HG03175 (cell line): ENCODE measurements at regions not wholly inside any gene's neighbourhood (a gene's known extent, or its start where the extent isn't known, plus 50 kb on each side); places are given as distances from the start of the nearest gene placed in this dataset.
"Not testable (repeated sequence)": the region's sequence is repeated elsewhere in the genome, so short reads cannot be mapped to it uniquely, and the experiment has no call there.

Source experiments
- ATAC-seq: cut with Tn5 transposase; IDR thresholded peaks from one replicate; pipeline ENCODE4 v1.9.1; 2021; ENCODE audit warnings: mild to moderate bottlenecking, moderate library complexity; ENCODE audit not compliant: unreplicated experiment

DNA sequence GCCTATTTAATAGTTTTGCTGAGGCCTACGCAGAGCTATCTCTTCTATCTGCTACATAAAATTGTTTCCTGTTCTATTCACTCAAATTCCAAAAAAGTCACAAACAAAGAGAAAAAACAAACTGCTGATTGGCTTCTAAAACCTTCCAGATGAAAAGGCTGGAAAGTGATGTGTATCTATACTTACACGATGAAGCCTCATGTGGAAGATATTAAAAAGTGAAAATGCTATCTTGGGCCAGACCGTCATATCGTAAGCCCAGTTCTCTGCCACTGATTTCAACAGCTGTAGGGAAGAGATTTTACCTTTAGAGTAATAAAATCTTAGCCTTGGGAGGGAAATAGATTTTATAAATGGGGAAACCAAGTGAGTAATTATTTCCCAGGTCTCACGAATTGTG, 394.8 kb downstream of the KIF20B start:
- ATAC-seq = no peak

DNA sequence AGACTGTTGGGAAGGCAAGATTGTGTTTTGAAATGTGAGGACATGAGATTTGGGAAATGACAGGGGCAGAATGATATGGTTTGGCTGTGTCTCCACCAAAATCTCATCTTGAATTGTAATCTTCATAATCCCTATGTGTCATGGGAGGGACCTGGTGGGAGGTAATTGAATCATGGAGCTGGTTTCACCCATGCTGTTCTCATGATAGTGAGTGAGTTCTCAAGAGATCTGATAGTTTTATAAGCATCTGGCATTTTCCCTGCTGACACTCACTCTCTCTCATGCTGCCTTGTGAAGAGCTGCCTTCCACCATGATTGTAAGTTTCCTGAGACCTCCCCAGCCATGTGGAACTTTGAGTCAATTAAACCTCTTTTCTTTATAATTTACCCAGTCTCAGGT, 406.2 kb downstream of the KIF20B start:
- not testable (repeated sequence) for ATAC-seq

DNA sequence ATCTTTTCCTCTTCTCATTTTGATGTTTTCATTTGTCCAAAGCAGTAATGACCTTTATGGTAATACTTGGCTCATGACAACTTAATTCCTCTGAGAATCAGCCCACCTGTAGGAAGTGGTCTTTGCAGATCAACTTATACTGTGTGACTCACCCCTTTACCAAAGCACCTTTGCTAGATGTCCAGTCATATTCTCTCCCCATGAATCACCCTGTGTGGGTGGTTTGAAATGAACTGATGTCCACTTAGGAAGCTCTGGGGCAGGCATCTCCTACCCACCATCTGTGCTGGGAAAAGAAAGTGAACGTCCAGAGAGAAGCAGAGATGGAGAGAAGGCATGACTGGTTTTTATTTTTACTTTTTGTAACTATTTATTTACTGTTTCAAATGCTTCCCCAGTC, 410.3 kb downstream of the KIF20B start:
- no peak for ATAC-seq

DNA sequence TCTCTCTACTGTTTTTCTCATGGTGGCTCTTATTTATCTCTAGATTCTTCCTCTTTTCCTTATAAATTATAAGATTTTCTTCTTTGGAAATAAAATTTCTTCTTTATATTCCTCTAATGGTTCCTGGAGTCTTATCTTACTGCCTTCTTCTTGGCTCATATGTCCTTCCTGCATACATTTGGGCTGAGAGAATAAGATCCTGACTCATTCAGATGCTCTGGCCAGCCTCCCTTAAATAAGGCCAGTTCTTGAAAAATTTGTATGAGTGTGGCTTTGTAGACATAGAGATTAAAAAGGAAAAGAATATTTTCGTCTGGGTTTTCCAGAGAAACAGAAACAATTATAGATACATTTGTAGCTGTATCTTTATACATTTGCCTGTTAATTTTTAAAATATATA, 411.3 kb downstream of the KIF20B start:
- ATAC-seq = no peak

GRCh38 chr10:90118567-90118966, 417.2 kb downstream of the KIF20B start:
- ATAC-seq = not testable (repeated sequence)

GRCh38 chr10:90119631-90120280, 418.4 kb downstream of the KIF20B start:
- not testable (repeated sequence) for ATAC-seq

GRCh38 chr10:90125456-90126255, 424.3 kb downstream of the KIF20B start:
- ATAC-seq = no peak

DNA sequence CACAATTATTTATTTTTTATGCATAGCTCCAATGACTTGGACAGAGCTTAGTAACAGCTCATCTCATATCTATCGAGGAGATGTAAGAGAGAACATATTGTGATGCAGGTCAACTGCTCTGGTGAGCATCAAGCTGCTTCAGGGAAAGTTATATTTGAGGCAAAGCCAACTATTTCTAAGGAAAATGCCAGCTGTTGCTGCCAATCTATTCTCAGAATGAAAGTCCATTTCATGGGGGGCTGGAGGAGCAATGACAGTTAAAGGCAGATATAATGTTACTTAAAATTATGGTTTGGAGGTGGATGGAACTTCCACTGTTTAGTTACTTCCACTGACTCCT, 424.8 kb downstream of the KIF20B start:
- ATAC-seq = no peak

GRCh38 chr10:90130321-90131086, 429.1 kb downstream of the KIF20B start:
- no peak for ATAC-seq

DNA sequence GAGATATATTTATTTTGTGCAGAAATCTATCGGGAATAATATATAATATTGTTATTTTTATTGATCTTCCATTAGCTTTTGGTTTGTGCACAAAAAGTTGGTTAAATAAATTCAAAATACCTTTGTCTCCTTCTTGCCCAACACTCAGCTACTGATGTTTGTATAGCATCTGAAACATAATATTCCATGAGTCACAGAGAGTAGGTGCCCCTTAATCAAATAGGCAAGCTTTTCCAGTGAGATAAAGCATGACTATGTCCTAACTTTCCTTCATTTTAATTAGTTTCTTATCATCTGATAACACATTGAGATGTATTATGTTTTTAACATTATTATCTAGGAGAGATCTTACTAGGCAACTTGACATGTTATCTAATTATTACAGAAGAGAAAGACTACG, 432.2 kb downstream of the KIF20B start:
- no peak for ATAC-seq

- ATAC-seq = no peak
Measured at GRCh38 chr10:90136731-90137316, 435.4 kb downstream of the KIF20B start.

- no peak for ATAC-seq
Measured at GRCh38 chr10:90138844-90139243, 437.5 kb downstream of the KIF20B start.

DNA sequence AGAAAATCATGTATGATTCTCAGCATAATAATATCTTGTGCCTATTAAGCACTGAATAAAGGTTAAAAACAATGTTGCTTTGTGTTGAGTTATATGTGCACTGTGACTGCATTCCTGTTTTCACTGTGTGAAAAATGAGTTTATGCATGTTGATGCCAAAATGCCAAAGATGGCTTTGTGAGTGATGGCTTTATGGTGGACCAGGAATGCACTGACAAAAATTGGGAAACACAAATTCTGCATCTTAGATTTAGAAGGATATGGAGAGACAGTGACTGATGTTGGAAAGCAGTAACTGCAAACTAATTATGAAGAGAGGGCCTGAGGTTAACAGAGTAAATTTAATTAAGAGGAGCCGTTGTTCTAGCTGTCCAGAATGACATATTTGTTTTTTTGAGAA, 440.4 kb downstream of the KIF20B start:
- ATAC-seq = no peak

- no peak for ATAC-seq
Measured at GRCh38 chr10:90143937-90144336, 442.5 kb downstream of the KIF20B start.

DNA sequence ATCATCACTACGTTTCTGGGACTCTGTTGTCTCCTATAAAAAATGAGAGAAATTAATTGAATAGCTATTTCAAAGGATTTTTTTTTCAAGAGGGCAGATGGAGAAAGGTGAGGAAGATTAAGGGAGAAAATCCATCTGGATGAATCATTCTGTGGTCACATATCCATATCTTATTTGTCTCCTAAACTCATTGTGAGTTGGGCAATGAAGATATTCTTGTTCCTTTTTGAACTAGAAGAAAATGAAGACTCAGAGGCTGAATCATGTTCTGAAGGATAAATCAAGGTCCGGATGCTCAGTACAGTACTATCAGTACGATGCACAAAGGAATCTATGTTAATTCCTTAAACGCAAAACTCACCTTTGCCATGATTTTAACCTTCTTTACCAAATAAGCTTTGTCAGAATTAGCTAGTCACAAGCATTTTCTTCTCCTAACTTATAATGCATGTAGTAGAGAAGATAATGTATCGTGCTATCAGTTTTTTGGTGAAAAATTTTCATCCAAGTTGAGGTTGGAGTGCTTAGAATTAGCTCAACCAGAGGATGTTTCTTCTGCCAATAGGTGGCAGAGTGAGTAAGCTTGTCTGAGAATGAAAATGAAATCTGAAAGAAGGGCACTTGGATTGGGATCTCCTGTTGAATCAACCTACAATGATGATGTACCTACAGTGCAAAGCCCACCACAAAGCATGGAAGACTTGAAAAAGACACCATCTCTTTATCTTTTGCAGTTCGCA, 446.9 kb downstream of the KIF20B start:
- ATAC-seq = no peak

- no peak for ATAC-seq
Measured at GRCh38 chr10:90149563-90149962, 448.2 kb downstream of the KIF20B start.

DNA sequence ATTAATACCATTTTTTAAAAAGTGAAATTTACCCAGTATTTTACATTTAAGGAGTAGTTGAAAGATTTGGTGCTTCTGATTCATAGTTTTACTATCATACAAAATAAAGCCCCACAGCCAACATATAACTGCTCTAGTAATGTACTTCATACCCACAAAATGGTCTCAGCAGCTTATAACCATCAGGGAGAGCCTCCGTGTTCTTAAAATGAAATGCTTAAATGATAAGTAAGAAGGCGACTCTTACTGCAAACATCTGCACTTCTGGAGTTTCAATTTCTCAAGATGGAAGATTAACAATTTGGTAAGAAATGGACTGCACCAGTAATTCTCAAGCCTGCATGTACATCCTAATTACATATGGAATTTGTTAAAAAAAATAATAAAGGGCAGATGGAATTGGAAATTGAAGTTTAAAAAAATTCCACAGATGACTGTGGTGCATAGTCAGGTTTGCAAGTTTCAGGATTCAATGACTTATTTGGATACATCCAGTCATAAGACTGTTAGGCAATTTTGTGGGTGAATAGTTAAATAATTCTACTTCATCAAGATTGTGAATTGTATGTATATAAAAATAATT, 461.0 kb downstream of the KIF20B start:
- ATAC-seq = no peak

DNA sequence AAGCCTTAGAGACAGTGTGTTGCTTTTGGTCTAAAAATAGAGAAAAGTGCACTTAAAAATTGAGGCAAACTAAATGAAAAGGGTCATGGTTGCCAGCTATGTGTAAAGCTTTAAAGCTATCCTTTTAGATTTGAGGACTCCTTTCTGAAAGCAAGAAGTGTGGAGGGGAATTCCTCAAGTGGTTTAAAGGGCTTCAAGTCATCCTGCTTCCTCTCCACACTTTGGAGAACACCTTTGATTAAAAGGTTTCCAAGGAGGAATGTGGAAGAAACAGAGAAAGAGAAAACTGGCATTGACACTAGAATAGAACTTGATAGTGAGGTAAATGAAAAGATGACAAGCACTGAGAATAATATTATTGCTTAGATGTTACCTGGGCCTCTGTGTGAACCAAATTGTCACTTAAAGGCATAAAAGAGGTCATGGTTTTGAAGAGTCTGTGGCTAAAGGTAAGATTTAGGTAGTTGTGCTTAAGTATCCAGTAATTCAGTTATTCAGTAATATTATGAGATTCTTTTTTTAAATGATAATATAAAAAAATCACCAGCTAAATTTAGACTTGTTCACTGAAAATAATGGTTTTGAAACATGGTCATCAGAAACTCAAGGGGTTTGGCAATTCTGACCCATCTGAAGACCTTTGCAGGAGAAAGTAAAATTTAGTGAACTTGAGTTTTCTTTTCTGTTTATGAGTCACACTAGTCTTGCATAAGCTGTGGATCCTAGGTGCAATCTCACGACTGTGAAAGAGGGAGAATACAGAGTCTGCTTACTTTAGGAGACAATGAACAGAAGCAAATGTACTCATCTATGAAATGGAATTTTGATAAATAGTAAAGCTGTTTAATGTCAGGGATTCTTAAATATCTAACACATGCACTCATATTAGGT, 466.0 kb downstream of the KIF20B start:
- peak; percentile 59 for ATAC-seq

DNA sequence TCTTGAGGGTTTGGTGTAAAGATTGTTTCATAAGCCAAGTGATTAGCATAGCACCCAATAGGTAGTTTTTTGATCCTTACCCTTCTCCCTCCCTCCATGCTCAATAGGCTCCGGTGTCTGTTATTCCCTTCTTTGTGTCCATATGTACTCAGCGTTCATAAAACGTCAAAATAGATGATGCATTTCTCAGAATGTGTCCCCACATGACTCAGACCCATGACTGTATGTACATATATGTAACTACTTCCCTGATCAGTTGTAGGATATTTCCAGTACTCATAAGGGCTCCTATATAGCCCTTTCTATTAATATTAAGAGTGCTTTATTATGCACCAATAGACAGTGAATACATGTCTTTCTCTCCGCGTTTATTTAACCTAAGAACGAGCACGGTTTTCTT, 466.9 kb downstream of the KIF20B start:
- ATAC-seq = no peak
